SKM-1 treated with dmso at 0.1 percent for 144 hours (cell line): ENCODE measurements at regions not wholly inside any gene's neighbourhood (a gene's known extent, or its start where the extent isn't known, plus 50 kb on each side); places are given as distances from the start of the nearest gene placed in this dataset.

Experiments
- DNase-seq: peaks from one replicate; lab custom pipeline; 2025; ENCODE audit not compliant: unreplicated experiment; lab: John Stamatoyannopoulos, UW

- no peak for DNase-seq
These were observed 699.4 kb upstream of the FZD8 start for GRCh38 chr10:36341471-36341870.

DNA sequence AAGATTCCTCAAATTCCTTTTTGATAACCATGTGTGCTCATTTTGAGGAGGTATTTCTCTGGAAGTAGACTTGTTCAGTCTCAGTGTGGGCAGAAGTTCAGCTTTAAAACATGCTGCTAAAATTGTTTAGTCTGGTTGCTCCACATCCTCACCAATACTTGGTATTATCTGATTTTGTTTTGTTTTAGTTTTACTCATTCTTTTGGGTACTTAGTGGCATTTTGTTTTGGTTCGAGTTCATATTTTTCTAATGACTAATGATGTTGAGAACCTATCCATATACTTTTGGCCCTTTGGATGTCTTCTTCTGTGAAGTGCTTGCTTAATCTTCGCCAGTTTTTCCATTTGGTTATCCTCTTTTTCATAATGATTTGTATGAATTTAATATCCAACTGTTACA lies 694.2 kb upstream of the FZD8 start:
- no peak for DNase-seq

DNA sequence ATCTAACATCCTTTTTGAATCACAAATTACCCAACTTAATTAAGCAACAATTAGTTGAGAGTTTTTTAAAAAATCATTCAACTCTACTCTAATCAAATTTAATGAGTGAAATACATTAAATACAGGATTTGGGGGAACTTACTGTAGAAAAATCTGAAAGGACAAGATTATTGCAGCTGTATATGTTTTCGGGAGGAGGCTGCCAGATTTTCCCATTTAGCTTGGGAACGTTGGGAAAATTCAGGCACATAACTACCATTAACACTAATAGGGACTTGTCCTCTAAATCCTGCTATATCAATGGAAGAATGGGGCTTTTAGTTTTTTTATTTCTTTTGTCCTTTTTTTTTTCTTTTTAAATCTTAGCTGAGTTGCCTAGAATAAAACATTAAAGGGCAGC lies 691.4 kb upstream of the FZD8 start:
- DNase-seq: no peak

DNA sequence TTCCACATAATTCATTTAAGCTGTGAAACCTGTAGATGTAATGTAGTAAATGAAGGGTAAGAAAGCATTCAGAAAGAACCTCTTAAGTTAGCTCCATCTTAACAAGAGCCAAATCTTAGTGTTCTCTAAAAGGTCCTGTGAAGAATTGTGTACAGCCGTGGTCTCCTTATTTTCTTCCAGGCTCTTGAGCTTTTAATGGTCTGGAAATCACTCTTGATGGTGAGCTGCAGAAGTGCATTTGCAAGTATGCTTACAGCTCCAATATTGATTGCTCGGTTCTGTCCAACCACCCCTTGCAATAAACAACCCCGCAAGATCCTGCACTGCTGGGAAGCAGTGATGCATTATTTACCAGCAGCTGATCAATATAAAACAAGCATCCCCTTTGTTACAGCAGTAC lies 690.8 kb upstream of the FZD8 start:
- DNase-seq: no peak

DNA sequence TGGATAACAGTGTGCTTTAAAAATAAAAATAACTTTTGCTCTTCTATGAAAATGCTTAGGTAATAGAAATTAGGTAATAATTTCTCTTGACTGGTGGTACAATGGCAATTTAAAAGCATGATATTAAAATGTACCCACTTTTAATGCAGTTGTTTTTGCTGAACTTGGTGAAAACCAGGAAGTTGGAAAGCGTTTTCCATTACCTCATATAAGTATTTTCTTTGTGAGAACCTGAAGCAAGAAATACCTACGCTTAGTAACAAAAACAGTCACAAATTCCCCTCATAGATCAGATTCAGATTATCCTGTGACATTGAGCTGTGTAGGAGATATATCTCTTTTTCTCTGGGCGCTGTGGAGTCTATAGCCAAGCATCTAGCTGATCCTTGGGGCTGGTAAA lies 689.0 kb upstream of the FZD8 start:
- no peak for DNase-seq

DNA sequence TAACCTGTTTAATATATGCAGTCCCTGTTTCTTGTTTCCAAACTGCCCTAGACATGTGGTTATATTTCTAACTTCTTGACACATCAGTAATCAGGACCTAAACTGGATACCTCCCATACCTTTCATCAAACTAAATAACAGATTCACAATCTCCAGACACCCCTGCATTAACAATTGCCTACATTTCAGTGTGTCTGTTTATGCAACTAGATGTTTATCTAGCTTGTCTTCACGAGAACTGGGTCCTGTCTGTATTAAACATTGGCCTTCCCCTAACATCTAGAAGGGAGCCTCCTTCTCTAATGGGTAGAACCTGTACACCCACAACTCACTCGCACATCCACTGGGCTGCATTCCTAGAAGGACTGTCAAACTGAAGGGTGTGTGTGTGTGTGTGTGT lies 683.7 kb upstream of the FZD8 start:
- no peak for DNase-seq

- DNase-seq: no peak
These were observed 682.7 kb upstream of the FZD8 start for GRCh38 chr10:36324831-36325230.

DNA sequence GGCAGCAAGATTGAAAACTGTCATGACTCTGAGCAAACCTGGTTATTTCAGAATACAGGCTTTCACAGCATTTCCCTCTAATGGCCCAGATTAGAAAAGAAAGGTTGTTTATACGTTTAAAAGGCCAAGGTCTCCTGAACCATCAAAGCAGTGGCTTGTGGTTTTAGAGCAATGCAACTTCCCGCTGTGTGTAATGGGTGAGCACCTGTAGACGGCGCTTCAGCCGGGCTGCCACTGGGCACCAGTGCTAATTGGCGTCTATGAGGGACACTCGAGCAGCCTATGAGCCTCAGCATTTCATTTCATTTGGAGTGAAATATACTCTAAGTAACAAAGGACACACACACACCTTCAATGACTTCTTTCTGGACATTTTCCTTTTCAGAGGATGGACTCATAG lies 671.0 kb upstream of the FZD8 start:
- DNase-seq: no peak

- DNase-seq: no peak
These were observed 661.8 kb upstream of the FZD8 start for GRCh38 chr10:36303896-36304295.

GRCh38 chr10:36302086-36302485 lies 660.0 kb upstream of the FZD8 start:
- DNase-seq: no peak

DNA sequence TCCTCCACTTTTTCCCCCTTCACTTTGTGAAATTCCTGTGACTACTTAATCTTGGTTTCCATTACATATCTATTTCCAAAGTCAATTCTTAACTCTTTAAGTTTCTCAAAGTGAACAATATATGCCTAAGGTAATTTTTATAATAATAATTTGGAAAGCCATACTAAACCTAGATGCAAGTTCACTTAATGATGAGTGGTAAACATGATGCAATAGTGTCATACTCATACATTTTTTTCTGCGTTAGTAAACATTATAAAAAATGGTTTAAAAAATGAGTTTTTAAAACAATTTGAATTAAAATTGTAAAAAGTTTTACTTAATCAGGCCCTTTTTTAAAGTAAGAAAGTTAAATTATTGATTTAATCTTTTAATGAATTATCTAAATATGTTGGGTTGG lies 659.4 kb upstream of the FZD8 start:
- no peak for DNase-seq

DNA sequence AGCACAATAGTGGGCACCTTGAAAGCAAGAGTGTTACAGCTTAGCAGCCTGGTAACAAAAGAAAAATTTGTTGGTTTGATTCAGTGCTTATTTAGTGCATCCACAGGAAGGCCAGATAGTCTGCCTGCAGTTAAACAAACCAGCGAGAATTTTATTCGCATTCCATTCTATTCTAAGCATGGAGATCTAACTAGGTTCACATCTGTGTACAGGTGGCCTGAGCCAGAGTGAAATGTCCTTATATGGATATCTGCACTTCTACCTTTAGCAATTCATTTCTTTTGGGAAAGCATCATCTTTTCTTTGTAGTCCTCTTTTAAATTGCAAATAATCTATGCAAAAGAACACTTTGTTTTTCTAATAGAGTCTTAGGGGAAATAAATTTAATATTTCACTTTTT lies 659.0 kb upstream of the FZD8 start:
- no peak for DNase-seq

DNA sequence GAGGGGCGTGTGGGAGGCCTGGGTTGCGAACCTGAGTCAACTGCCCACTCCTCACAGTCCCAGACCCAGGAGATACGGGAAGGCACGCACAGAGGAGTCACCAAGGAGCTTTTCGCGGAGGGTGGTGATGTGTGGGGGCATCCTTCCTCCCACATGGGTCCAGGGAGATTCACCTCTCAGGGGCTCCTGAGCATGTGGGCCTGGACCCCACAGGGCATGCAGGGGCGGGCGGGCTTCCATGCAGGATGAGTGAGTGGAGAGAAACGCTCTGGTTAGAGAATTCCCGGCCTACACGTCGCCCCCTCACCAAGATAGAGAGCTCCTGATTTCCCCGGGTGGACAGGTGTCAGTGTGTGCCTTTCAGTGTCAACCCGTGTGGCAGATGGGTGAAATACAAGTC lies 641.7 kb upstream of the FZD8 start:
- DNase-seq: no peak

DNA sequence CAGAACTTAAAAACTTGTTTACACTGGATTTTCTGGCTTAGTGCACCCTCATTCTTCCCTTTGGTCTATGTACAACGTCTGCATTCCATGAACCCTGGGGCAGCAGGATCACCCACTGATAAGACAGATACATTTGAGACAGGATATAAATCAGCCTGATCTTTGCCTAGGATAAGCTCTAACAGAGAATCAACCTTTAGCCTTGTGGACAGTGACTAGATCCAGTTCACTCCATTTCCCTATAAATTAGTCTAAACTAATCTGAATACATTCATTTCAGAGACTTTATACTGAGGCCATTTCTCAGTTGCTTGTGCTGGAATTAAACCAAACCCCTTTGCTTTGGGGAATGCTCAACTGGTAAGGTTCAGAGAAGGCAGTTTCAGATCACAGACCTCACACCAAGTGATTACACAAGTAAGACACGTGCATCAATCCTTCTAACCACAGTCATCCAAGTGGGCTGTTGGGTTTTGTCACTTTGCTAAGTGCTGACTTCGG lies 639.8 kb upstream of the FZD8 start:
- DNase-seq: no peak

DNA sequence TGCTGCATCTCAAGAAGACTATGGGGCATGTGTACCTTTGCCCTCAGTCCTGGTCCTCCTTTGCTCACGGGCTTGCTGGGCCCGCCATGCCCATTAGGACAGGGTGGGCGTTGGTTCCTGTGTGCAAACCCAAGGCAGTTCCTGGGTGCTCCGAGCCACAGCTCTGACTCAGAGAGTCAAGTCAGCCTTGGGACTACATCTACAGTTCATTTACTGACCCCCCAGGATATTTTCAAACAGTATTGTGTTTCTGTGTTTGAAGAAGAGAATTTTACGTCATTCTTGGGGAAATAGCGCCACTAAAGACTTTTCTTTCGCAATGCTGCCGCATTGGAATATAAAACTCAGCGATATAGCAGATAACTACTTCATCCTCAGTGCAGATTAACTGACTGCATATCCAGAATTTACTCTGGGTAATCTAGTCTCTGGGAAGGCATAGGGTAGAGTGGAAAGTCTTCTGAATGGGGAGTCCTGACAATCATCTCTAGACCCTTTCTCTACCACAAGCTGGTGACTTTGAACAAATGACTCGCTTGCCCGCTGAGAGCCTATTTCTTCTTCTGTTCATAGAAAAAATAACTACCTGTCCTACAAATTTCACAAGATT lies 638.9 kb upstream of the FZD8 start:
- DNase-seq: no peak

- no peak for DNase-seq
These were observed 638.2 kb upstream of the FZD8 start for GRCh38 chr10:36280321-36280741.

DNA sequence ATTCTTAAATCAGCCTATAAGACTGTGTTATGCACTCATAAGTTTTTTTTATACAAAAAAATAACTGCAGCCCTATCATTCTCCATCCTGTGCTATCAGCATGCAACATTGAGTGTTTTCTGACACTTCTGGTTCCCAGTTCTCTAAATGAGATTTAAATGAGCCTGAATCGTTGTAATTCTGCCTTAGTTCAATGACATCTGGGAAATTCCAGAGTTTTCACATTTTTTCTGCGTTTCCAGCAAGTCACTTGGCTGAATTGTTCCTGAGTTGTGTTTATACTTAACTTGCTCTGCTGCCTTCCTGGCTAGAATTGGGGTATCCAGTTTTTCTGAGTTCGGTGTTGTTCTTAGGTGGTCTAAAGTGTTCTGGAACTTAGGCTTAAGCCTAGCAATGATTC lies 636.1 kb upstream of the FZD8 start:
- no peak for DNase-seq

GRCh38 chr10:36277459-36277858 lies 635.4 kb upstream of the FZD8 start:
- DNase-seq: no peak

- no peak for DNase-seq
These were observed 629.7 kb upstream of the FZD8 start for GRCh38 chr10:36271627-36272340.

- DNase-seq: no peak
These were observed 627.1 kb upstream of the FZD8 start for GRCh38 chr10:36269222-36269621.

DNA sequence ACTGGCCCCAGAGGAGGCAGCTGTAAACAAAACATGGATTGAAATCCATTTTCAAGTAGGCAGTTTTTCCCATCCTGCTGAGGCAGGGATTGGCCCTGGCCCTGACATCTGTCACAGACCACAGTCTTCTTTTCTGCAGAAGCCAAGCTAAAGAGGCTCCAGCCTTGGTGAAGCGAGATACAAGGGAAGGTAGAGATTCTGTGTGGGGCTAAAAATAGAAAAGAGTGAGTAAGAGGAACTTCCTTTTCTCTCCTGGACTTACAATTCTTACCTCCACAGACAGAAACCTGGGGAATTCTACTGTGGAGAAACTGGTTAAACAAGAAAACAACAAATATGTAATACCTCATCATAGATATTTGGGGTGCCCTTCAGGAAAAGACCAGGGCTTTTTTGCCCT lies 624.8 kb upstream of the FZD8 start:
- DNase-seq: no peak

- no peak for DNase-seq
These were observed 623.6 kb upstream of the FZD8 start for GRCh38 chr10:36265741-36266140.

- no peak for DNase-seq
These were observed 621.8 kb upstream of the FZD8 start for GRCh38 chr10:36263871-36264270.
